SH-SY5Y (cell line): ENCODE measurements at regions not wholly inside any gene's neighbourhood (a gene's known extent, or its start where the extent isn't known, plus 50 kb on each side); places are given as distances from the start of the nearest gene placed in this dataset.

ENCODE experiments used
- GATA2 ChIP-seq: IDR thresholded peaks from 2 replicates; pipeline ENCODE4 v1.6.1; 2011; ENCODE audit warnings: mild to moderate bottlenecking, low read depth, low read length
- GATA3 ChIP-seq: IDR thresholded peaks from 2 replicates; pipeline ENCODE4 v1.6.1; 2011; ENCODE audit warnings: low read depth, mild to moderate bottlenecking, low read length, moderate library complexity

- TF ChIP-seq GATA3 (no peak), GATA2 (no peak)
Observed at GRCh38 chr16:54544553-54545180, 258.1 kb upstream of the IRX3 start.
